ENCODE measurements at regions not wholly inside any gene's neighbourhood (a gene's known extent, or its start where the extent isn't known, plus 50 kb on each side); places are given as distances from the start of the nearest gene placed in this dataset.
"Not testable (repeated sequence)": the region's sequence is repeated elsewhere in the genome, so short reads cannot be mapped to it uniquely, and the experiment has no call there.

DNA sequence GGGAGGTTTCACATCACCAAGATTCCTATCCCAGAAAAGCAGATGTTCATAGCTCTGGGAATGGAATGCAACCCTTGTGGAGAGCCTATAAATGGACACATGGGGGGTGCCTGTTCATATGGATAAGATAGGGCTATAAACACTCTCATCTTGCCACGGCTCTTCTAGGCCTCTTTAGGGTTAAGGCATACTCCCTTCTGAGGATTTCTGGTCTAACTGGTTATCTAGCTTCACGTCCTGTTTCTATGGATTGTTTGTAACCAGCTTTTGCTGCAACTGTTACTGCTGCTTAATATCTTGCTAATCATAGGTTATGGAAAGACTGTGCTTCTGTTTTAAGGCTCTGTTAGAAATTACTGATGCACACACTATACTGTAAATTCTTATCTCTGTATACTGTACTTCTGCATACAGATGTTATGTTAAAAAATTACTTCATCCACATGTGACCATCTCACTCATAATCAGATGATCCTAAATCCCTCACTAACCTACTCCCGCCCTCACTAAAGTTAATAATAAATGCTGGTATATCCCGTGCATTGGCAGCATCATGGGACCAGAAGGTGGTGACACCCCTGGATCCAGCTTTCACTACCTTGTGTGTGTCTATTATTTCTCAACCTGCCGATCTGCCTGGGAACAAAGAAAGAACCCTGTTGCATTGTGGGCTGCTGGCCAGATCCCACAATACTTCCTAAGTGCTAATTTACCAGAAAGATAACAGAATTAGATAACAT lies 68.7 kb downstream of the PRKAB2 start:
- not testable (repeated sequence) for DNase-seq (ENCODE audit: low read depth); H3K4me3 ChIP-seq (ENCODE audit: control insufficient read depth, low read depth, low read length)

DNA sequence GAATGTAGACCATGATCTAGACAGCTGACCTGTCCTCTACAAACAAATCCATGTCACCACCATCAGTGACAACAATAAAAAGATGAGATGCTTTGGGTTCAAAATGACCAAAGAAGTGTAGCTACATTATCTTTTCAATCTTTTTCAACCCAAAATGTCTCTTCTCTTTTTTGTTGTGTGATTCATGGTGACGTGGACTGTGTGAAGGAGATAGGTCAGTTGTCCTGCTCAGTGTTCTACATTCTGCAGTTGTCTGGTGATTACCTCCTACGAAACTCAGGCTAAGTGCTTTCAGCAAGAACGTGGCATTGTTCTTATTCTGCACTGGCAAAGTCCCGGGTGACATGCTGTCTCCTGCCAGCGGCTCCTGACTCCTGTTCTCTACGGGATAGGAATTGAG lies 73.1 kb downstream of the PRKAB2 start:
- DNase-seq (ENCODE audit: low read depth): no peak
- no peak overlapping the region for H3K4me3 ChIP-seq (ENCODE audit: control insufficient read depth, low read depth, low read length)
- no peak for TF ChIP-seq CTCF (IDR thresholded peaks at IDR 0.05; ENCODE audit: control insufficient read depth, insufficient read depth, low read depth, low read length, missing control alignments)

GRCh38 chr1:147098338-147098973 lies 73.8 kb downstream of the PRKAB2 start:
- not testable (repeated sequence) for H3K4me3 ChIP-seq (ENCODE audit: control insufficient read depth, low read depth, low read length); DNase-seq (ENCODE audit: low read depth)
- TF ChIP-seq CTCF (IDR thresholded peaks at IDR 0.05; ENCODE audit: control insufficient read depth, insufficient read depth, low read depth, low read length, missing control alignments): peak; percentile 49

DNA sequence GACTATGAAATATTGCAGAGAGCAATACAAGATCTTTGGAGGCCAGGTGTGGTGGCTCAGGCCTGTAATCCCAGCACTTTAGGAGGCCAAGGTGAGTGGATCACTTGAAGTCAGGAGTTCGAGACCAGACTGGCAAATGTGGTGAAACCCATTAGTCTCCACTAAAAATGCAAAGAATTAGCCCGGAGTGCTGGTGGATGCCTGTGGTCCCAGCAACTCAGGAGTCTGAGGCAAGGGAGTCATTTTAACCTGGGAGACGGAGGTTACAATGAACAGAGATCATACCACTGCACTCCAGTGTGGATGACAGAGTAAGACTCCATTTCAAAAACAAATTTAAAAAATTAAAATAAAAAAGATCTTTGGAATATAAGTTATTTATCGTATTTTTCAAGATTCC lies 76.6 kb downstream of the PRKAB2 start:
- TF ChIP-seq CTCF (IDR thresholded peaks at IDR 0.05; ENCODE audit: control insufficient read depth, insufficient read depth, low read depth, low read length, missing control alignments): no peak
- DNase-seq (ENCODE audit: low read depth): no peak
- H3K4me3 ChIP-seq (ENCODE audit: control insufficient read depth, low read depth, low read length): no peak overlapping the region

- no peak for DNase-seq (ENCODE audit: low read depth)
- TF ChIP-seq CTCF (IDR thresholded peaks at IDR 0.05; ENCODE audit: control insufficient read depth, insufficient read depth, low read depth, low read length, missing control alignments): no peak
- no peak overlapping the region for H3K4me3 ChIP-seq (ENCODE audit: control insufficient read depth, low read depth, low read length)
These were observed 80.5 kb downstream of the PRKAB2 start for GRCh38 chr1:147091801-147092200.

GRCh38 chr1:147089457-147089856 lies 82.8 kb downstream of the PRKAB2 start:
- no peak for TF ChIP-seq CTCF (IDR thresholded peaks at IDR 0.05; ENCODE audit: control insufficient read depth, insufficient read depth, low read depth, low read length, missing control alignments)
- no peak for DNase-seq (ENCODE audit: low read depth)
- H3K4me3 ChIP-seq (ENCODE audit: control insufficient read depth, low read depth, low read length): no peak overlapping the region

GRCh38 chr1:147086129-147086528 lies 86.1 kb downstream of the PRKAB2 start:
- TF ChIP-seq CTCF (IDR thresholded peaks at IDR 0.05; ENCODE audit: control insufficient read depth, insufficient read depth, low read depth, low read length, missing control alignments): no peak
- no peak for DNase-seq (ENCODE audit: low read depth)
- no peak overlapping the region for H3K4me3 ChIP-seq (ENCODE audit: control insufficient read depth, low read depth, low read length)
